ENCODE measurements at regions not wholly inside any gene's neighbourhood (a gene's known extent, or its start where the extent isn't known, plus 50 kb on each side); places are given as distances from the start of the nearest gene placed in this dataset.

DNA sequence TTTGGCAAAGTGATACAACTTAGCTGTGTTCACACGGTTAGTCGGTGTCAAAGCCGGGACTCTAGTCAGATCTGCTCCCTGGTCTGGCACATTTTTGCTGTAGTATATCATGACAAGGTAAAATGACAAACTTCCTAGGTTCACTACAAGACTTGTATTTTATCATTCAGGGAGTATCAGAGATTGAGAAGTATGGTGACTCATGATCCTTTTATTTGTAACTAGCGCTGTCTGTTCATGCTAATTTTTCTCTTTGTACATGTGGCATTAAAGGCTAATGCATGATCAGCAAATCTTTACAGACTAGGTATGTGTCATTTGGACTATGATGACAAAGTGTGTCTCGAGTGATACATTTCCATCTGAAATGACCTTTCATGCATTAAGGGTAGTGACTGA is 326.7 kb downstream of the SIPA1L2 start:
- no peak overlapping the region for H3K27ac Mint-ChIP-seq (ENCODE audit: low read depth, unreplicated experiment)
- H3K9me3 Mint-ChIP-seq (ENCODE audit: unreplicated experiment), result no peaks in the 10 kb centered on the region
- no peak overlapping the region for H3K4me3 Mint-ChIP-seq (ENCODE audit: unreplicated experiment)
- ChIA-PET POLR2A (interaction anchor here (0.7 to 1.3 kb wide), 6 partner anchors 8 to 337 kb away, joined by 3 to 4 read pairs (median 4); no protein-coding TSS in a partner anchor), CTCF (interaction anchor here (1.0 to 1.3 kb wide), 2 partner anchors 119 to 436 kb away, joined by 4 read pairs; no protein-coding TSS in a partner anchor)
- peaks cover 16% of the 10 kb centered on the region for H3K4me1 Mint-ChIP-seq (ENCODE audit: insufficient read depth, unreplicated experiment)
- intact Hi-C loops (cut with micrococcal nuclease), result loop anchor here (5.0 to 10.0 kb wide), 2 partner anchors 322 to 436 kb away; no protein-coding TSS in a partner anchor
- DNase-seq (ENCODE audit: unreplicated experiment), result no peak
- TF ChIP-seq CTCF (IDR thresholded peaks at IDR 0.05; ENCODE audit: unreplicated experiment), result no peak
- H3K27me3 Mint-ChIP-seq (ENCODE audit: insufficient read depth, unreplicated experiment), result no peaks in the 10 kb centered on the region
- BruUV-seq (replicated peaks), result no TSS peak
- no peaks in the 10 kb centered on the region for H3K36me3 Mint-ChIP-seq (ENCODE audit: insufficient read depth, unreplicated experiment)

- Mint-ChIP-seq H3K27me3 (ENCODE audit: insufficient read depth, unreplicated experiment) (no peaks in the 10 kb centered on the region), H3K9me3 (ENCODE audit: unreplicated experiment) (no peaks in the 10 kb centered on the region), H3K4me1 (ENCODE audit: insufficient read depth, unreplicated experiment) (peaks cover 16% of the 10 kb centered on the region), H3K4me3 (ENCODE audit: unreplicated experiment) (no peak overlapping the region), H3K27ac (ENCODE audit: low read depth, unreplicated experiment) (no peak overlapping the region), H3K36me3 (ENCODE audit: insufficient read depth, unreplicated experiment) (no peaks in the 10 kb centered on the region)
- CTCF ChIA-PET, result interaction anchor here (0.8 to 1.2 kb wide), 3 partner anchors 10 to 184 kb away, joined by 3 to 4 read pairs (median 3); no protein-coding TSS in a partner anchor
- POLR2A ChIA-PET, result interaction anchor here (0.9 to 2.9 kb wide), 4 partner anchors 11 to 337 kb away, joined by 3 to 20 read pairs (median 4); no protein-coding TSS in a partner anchor
- no TSS peak for BruUV-seq (replicated peaks)
- no peak for TF ChIP-seq CTCF (IDR thresholded peaks at IDR 0.05; ENCODE audit: unreplicated experiment)
- DNase-seq (ENCODE audit: unreplicated experiment), result no peak
- intact Hi-C loops (cut with micrococcal nuclease), result loop anchor here (5.0 to 10.0 kb wide), 2 partner anchors 322 to 435 kb away; no protein-coding TSS in a partner anchor
Observed at GRCh38 chr1:232302376-232303221, 327.3 kb downstream of the SIPA1L2 start.

- ChIA-PET POLR2A (interaction anchor here (0.7 to 2.9 kb wide), 2 partner anchors 9 to 1032 kb away, joined by 3 to 20 read pairs; no protein-coding TSS in a partner anchor), CTCF (interaction anchor here (1.2 kb wide), 1 partner anchor 11 kb away, joined by 3 read pairs; no protein-coding TSS in a partner anchor)
- intact Hi-C loops (cut with micrococcal nuclease), result loop anchor here (5.0 to 10.0 kb wide), 2 partner anchors 324 to 434 kb away; no protein-coding TSS in a partner anchor
- peaks cover 16% of the 10 kb centered on the region for H3K4me1 Mint-ChIP-seq (ENCODE audit: insufficient read depth, unreplicated experiment)
- no peak for TF ChIP-seq CTCF (IDR thresholded peaks at IDR 0.05; ENCODE audit: unreplicated experiment)
- BruUV-seq (replicated peaks), result no TSS peak
- no peak overlapping the region for H3K4me3 Mint-ChIP-seq (ENCODE audit: unreplicated experiment)
- H3K9me3 Mint-ChIP-seq (ENCODE audit: unreplicated experiment), result no peaks in the 10 kb centered on the region
- no peaks in the 10 kb centered on the region for H3K36me3 Mint-ChIP-seq (ENCODE audit: insufficient read depth, unreplicated experiment)
- no peak for DNase-seq (ENCODE audit: unreplicated experiment)
- H3K27ac Mint-ChIP-seq (ENCODE audit: low read depth, unreplicated experiment), result no peak overlapping the region
- no peaks in the 10 kb centered on the region for H3K27me3 Mint-ChIP-seq (ENCODE audit: insufficient read depth, unreplicated experiment)
Observed at GRCh38 chr1:232301246-232301645, 328.7 kb downstream of the SIPA1L2 start.

DNA sequence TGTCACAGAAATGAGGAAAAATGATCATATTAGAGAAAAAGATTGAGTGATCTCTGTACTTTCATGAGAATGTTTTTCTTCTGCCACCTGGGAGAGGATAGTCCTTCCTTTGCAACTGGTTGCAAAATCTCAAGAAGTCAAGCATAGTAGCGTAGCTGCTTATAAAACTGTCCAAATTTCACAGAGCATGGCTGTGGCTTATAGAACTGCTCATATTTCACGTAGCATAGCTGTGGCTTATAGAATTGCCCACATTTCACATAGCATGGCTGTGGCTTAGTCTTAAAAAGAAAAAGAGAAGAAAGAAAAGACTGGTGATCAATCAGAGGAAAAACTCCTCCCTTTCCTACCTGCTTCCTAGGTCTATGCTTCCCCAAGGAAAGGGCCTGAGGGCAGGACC is 329.5 kb downstream of the SIPA1L2 start:
- DNase-seq (ENCODE audit: unreplicated experiment), result no peak
- POLR2A ChIA-PET, result interaction anchor here (0.7 to 2.9 kb wide), 5 partner anchors 9 to 1033 kb away, joined by 3 to 20 read pairs (median 3); no protein-coding TSS in a partner anchor
- Mint-ChIP-seq H3K4me3 (ENCODE audit: unreplicated experiment) (no peak overlapping the region), H3K9me3 (ENCODE audit: unreplicated experiment) (no peaks in the 10 kb centered on the region), H3K4me1 (ENCODE audit: insufficient read depth, unreplicated experiment) (peaks cover 16% of the 10 kb centered on the region), H3K36me3 (ENCODE audit: insufficient read depth, unreplicated experiment) (no peaks in the 10 kb centered on the region), H3K27ac (ENCODE audit: low read depth, unreplicated experiment) (no peak overlapping the region), H3K27me3 (ENCODE audit: insufficient read depth, unreplicated experiment) (no peaks in the 10 kb centered on the region)
- BruUV-seq (replicated peaks), result no TSS peak
- CTCF ChIA-PET, result interaction anchor here (0.6 to 1.1 kb wide), 4 partner anchors 8 to 327 kb away, joined by 3 to 6 read pairs (median 4); no protein-coding TSS in a partner anchor
- TF ChIP-seq CTCF (IDR thresholded peaks at IDR 0.05; ENCODE audit: unreplicated experiment), result no peak
- intact Hi-C loops (cut with micrococcal nuclease), result loop anchor here (5.0 to 10.0 kb wide), 2 partner anchors 324 to 433 kb away; no protein-coding TSS in a partner anchor

Data from MCF 10A (cell line).